ENCODE measurements at regions not wholly inside any gene's neighbourhood (a gene's known extent, or its start where the extent isn't known, plus 50 kb on each side); places are given as distances from the start of the nearest gene placed in this dataset.

DNA sequence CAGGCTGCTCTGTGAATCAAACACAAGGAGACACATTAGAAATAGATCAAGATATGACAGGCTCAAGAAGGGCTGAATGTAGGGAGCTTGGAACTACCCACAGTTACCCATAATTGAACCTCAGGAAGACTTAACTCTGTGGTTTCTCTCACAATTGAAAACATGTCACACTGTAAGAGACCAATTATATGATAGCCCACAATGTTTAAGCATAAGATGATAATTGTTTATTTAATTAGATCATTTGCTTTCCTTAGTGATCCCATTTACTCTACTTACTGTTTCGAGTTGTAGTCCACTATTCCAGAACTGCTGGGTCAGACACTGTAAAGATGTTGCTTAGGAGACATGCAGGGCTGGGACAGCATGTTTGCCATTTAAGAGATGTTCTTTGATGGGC lies 201.3 kb upstream of the RARB start:
- TF ChIP-seq, protein P1, sequence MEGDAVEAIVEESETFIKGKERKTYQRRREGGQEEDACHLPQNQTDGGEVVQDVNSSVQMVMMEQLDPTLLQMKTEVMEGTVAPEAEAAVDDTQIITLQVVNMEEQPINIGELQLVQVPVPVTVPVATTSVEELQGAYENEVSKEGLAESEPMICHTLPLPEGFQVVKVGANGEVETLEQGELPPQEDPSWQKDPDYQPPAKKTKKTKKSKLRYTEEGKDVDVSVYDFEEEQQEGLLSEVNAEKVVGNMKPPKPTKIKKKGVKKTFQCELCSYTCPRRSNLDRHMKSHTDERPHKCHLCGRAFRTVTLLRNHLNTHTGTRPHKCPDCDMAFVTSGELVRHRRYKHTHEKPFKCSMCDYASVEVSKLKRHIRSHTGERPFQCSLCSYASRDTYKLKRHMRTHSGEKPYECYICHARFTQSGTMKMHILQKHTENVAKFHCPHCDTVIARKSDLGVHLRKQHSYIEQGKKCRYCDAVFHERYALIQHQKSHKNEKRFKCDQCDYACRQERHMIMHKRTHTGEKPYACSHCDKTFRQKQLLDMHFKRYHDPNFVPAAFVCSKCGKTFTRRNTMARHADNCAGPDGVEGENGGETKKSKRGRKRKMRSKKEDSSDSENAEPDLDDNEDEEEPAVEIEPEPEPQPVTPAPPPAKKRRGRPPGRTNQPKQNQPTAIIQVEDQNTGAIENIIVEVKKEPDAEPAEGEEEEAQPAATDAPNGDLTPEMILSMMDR (IDR thresholded peaks at IDR 0.05; ENCODE audit: low read length) = no peak
- TF ChIP-seq EZH2 (optimal IDR thresholded peaks at IDR 0.05; ENCODE audit: low read depth, low read length) = no peak
